ENCODE measurements at regions not wholly inside any gene's neighbourhood (a gene's known extent, or its start where the extent isn't known, plus 50 kb on each side); places are given as distances from the start of the nearest gene placed in this dataset.

DNA sequence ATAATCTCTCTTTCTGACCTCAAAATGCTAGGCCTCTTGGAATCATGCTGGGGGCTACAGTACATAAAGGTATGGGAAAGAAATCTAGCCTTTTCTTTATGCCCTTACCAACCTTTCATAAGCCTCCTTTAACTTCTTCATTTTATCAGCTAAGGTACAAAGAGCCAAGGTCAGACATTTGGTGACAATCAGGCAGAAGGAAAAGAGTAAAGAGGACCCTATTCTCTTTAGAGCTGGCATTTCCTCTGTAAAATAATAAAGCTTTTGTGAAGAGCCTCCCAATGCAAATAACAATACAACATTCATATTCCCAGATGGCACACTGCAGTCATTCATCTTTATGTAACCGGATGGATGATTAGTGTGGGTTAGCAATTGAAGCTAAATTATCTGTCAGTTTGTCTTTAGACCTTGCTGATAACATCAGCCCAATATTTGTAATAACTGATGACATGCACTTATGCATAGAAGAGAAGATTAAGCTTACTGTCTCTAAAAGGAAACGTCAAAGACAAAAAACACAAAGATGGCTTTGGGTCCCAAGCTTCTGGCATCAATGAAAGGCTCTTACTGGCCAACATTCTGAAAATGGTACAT, 163.1 kb downstream of the IBTK start:
- CTCF ChIA-PET, result no interaction called here
- TF ChIP-seq ARNT (IDR thresholded peaks at IDR 0.05) (no peak), HDGF (IDR thresholded peaks at IDR 0.05; ENCODE audit: borderline replicate concordance) (no peak), FOXA1 (IDR thresholded peaks at IDR 0.05) (no peak), FOXK2 (IDR thresholded peaks at IDR 0.05) (no peak), FOXM1 (IDR thresholded peaks at IDR 0.05; ENCODE audit: borderline replicate concordance) (no peak), NFRKB (IDR thresholded peaks at IDR 0.05) (no peak), LEF1 (IDR thresholded peaks at IDR 0.05; ENCODE audit: borderline replicate concordance) (no peak)
- TF ChIP-seq, protein P1, sequence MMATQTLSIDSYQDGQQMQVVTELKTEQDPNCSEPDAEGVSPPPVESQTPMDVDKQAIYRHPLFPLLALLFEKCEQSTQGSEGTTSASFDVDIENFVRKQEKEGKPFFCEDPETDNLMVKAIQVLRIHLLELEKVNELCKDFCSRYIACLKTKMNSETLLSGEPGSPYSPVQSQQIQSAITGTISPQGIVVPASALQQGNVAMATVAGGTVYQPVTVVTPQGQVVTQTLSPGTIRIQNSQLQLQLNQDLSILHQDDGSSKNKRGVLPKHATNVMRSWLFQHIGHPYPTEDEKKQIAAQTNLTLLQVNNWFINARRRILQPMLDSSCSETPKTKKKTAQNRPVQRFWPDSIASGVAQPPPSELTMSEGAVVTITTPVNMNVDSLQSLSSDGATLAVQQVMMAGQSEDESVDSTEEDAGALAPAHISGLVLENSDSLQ (IDR thresholded peaks at IDR 0.05), result no peak
- DNase-seq (ENCODE audit: extremely low spot score), result no peak
- POLR2A ChIA-PET, result no interaction called here

DNA sequence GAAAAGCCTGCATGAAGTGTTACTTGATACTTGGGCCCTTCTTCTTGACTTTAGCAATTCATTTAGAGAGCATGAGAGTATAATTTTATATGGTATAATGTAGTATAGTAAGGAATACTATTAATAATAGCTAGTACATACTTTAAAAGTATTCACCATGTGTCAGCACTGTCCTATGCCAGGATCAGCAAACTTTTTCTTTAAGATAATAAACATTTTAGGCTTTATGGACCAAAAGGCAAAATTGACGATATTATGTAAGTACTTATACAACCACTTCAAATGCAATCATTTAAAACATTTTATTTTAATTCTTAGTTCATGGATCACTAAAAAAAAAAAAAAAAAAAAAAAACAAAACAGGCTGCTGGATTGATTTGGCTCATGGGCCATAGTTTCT, 163.9 kb downstream of the IBTK start:
- CTCF ChIA-PET, result no interaction called here
- no peak for DNase-seq (ENCODE audit: extremely low spot score)

GRCh38 chr6:82080767-82081166, 166.8 kb downstream of the IBTK start:
- no peak for DNase-seq (ENCODE audit: extremely low spot score)
- ChIA-PET POLR2A (no interaction called here), CTCF (no interaction called here)
- TF ChIP-seq ZNF384 (IDR thresholded peaks at IDR 0.05) (no peak), HDGF (IDR thresholded peaks at IDR 0.05; ENCODE audit: borderline replicate concordance) (no peak), TARDBP (IDR thresholded peaks at IDR 0.05) (no peak), ELF4 (IDR thresholded peaks at IDR 0.05) (no peak), BHLHE40 (IDR thresholded peaks at IDR 0.05; ENCODE audit: borderline replicate concordance) (no peak), L3MBTL2 (conservative IDR thresholded peaks at IDR 0.05) (no peak), SUZ12 (IDR thresholded peaks at IDR 0.05) (no peak), FOXM1 (IDR thresholded peaks at IDR 0.05; ENCODE audit: borderline replicate concordance) (no peak), CTBP1 (IDR thresholded peaks at IDR 0.05; ENCODE audit: borderline replicate concordance) (no peak), LEF1 (IDR thresholded peaks at IDR 0.05; ENCODE audit: borderline replicate concordance) (no peak), SP1 (IDR thresholded peaks at IDR 0.05) (no peak), FOXK2 (IDR thresholded peaks at IDR 0.05) (no peak), ARNT (IDR thresholded peaks at IDR 0.05) (no peak), FOXA1 (IDR thresholded peaks at IDR 0.05) (no peak), NFRKB (IDR thresholded peaks at IDR 0.05) (no peak)
- TF ChIP-seq, protein P1 (IDR thresholded peaks at IDR 0.05), result no peak

More for the DNA sequence above, 163.9 kb downstream of the IBTK start:
- no peak for TF ChIP-seq LEF1 (IDR thresholded peaks at IDR 0.05; ENCODE audit: borderline replicate concordance)
- TF ChIP-seq L3MBTL2 (conservative IDR thresholded peaks at IDR 0.05), result no peak
- TF ChIP-seq NFRKB (IDR thresholded peaks at IDR 0.05), result no peak
- TF ChIP-seq FOXK2 (IDR thresholded peaks at IDR 0.05), result no peak
- TF ChIP-seq TARDBP (IDR thresholded peaks at IDR 0.05), result no peak
- TF ChIP-seq BHLHE40 (IDR thresholded peaks at IDR 0.05; ENCODE audit: borderline replicate concordance), result no peak
- TF ChIP-seq CTBP1 (IDR thresholded peaks at IDR 0.05; ENCODE audit: borderline replicate concordance), result no peak
- TF ChIP-seq HDGF (IDR thresholded peaks at IDR 0.05; ENCODE audit: borderline replicate concordance), result no peak
- TF ChIP-seq FOXA1 (IDR thresholded peaks at IDR 0.05), result no peak
- TF ChIP-seq, protein P1 (IDR thresholded peaks at IDR 0.05), result no peak
- TF ChIP-seq SUZ12 (IDR thresholded peaks at IDR 0.05), result no peak
- no peak for TF ChIP-seq SP1 (IDR thresholded peaks at IDR 0.05)
- TF ChIP-seq ARNT (IDR thresholded peaks at IDR 0.05), result no peak
- no peak for TF ChIP-seq ELF4 (IDR thresholded peaks at IDR 0.05)
- TF ChIP-seq FOXM1 (IDR thresholded peaks at IDR 0.05; ENCODE audit: borderline replicate concordance), result no peak
- no peak for TF ChIP-seq ZNF384 (IDR thresholded peaks at IDR 0.05)
- POLR2A ChIA-PET, result no interaction called here

DNA sequence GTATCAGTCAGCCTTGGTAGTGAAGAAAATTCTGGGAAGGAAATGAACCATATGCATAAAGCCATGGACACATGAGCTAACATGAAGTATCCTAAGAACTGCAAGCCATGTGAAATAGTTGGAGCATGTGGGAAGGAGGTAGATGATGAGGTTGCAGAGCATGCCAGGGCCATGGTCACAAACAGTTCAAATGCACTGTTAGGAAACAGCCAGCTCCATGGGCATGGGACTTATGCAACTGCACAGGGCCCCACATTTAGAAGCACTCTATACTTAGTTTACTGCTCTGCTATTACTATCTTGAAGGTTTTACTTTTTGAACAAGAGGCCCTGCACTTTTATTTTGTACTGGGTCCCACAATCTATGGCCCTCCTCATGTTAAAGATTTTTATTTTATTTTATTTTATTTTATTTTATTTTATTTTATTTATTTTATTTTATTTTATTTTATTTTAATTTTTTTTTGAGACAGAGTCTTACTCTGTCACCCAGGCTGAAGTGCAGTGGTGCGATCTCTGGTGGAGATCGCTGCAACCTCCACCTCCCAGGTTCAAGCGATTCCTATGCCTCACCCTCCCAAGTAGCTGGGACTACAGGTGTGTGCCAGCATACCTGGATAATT, 169.1 kb downstream of the IBTK start:
- CTCF ChIA-PET, result no interaction called here

More for the DNA sequence above, 169.1 kb downstream of the IBTK start:
- DNase-seq (ENCODE audit: extremely low spot score), result no peak
- TF ChIP-seq TARDBP (IDR thresholded peaks at IDR 0.05) (no peak), SUZ12 (IDR thresholded peaks at IDR 0.05) (no peak), HDGF (IDR thresholded peaks at IDR 0.05; ENCODE audit: borderline replicate concordance) (no peak), FOXA1 (IDR thresholded peaks at IDR 0.05) (no peak), ARNT (IDR thresholded peaks at IDR 0.05) (no peak), LEF1 (IDR thresholded peaks at IDR 0.05; ENCODE audit: borderline replicate concordance) (no peak), SP1 (IDR thresholded peaks at IDR 0.05) (no peak), L3MBTL2 (conservative IDR thresholded peaks at IDR 0.05) (no peak), ZNF384 (IDR thresholded peaks at IDR 0.05) (no peak), FOXK2 (IDR thresholded peaks at IDR 0.05) (no peak), ELF4 (IDR thresholded peaks at IDR 0.05) (no peak), FOXM1 (IDR thresholded peaks at IDR 0.05; ENCODE audit: borderline replicate concordance) (no peak), BHLHE40 (IDR thresholded peaks at IDR 0.05; ENCODE audit: borderline replicate concordance) (no peak), NFRKB (IDR thresholded peaks at IDR 0.05) (no peak), CTBP1 (IDR thresholded peaks at IDR 0.05; ENCODE audit: borderline replicate concordance) (no peak)
- TF ChIP-seq, protein P1 (IDR thresholded peaks at IDR 0.05), result no peak
- POLR2A ChIA-PET, result no interaction called here
